HepG2 (cell line): ENCODE measurements at regions not wholly inside any gene's neighbourhood (a gene's known extent, or its start where the extent isn't known, plus 50 kb on each side); places are given as distances from the start of the nearest gene placed in this dataset.

Experiments
- ATAC-seq: fragments of 200-7000 bp; cut with Tn5 transposase; 3 replicates; pipeline ENCODE4 v1.9.1; 2020; ENCODE audit warnings: mild to moderate bottlenecking, moderate library complexity
- BruUV-seq: library from RNA; stranded (reverse); fragments of 400-500 nt; replicated peaks from 2 replicates; lab custom pipeline; 2021; lab: Mats Ljungman, UMichigan
- CTCF ChIA-PET: fragments of 300-600 bp; formaldehyde crosslinking; extraction: SDS; loops from one replicate; lab custom pipeline; 2021; ENCODE audit warnings: low total read pairs, inconsistent platforms, low intra/inter-chr PET ratio; lab: Yijun Ruan, JAX
- POLR2A ChIA-PET: fragments of 350-600 bp; sonication (Branson Sonifier 250); formaldehyde crosslinking; loops from one replicate; lab custom pipeline; 2020; ENCODE audit warnings: antibody characterized with exemption, inconsistent platforms; lab: Yijun Ruan, JAX
- DNase-seq: peaks from one replicate; pipeline ENCODE4 v3.0.0-alpha.2; 2015; ENCODE audit warnings: low spot score
- FAIRE-seq: peaks from 3 replicates; lab custom pipeline; 2011; peaks lifted over from hg19 to GRCh38; lab: Jason Lieb, UNC
- H2AFZ ChIP-seq: one replicate; pipeline ENCODE4 v1.6.1; 2011; ENCODE audit warnings: low read length, inconsistent platforms
- H3K27ac ChIP-seq: fragments of 300-600 bp; 3 replicates; pipeline ENCODE4 v1.8.0; 2011; ENCODE audit warnings: mixed run types, mild to moderate bottlenecking, mixed read lengths, low read length, inconsistent platforms; ENCODE audit not compliant: insufficient read depth; ENCODE audit errors: extremely low read length
- H3K27me3 ChIP-seq, 2 experiments: fragments of 200-600 bp in 1 of 2; 2 replicates in 1 of 2; 3 replicates in 1 of 2; pipeline versions ENCODE4 v1.6.0 to v1.8.0; 2011; ENCODE audit warnings: low read length in 2 of 2, mild to moderate bottlenecking in 2 of 2, moderate library complexity in 2 of 2, inconsistent platforms in 1 of 2; ENCODE audit not compliant: insufficient read depth in 2 of 2, control insufficient read depth in 1 of 2
- H3K36me3 ChIP-seq, 2 experiments: fragments of 200-600 bp in 1 of 2; replicated peaks in 1 of 2; 2 replicates in 1 of 2; 3 replicates in 1 of 2; pipeline versions ENCODE4 v1.5.1 to v1.8.0; 2011; ENCODE audit warnings: low read length in 2 of 2, inconsistent platforms in 1 of 2; ENCODE audit not compliant: insufficient read depth in 2 of 2, control insufficient read depth in 1 of 2
- H3K4me1 ChIP-seq: 2 replicates; pipeline ENCODE4 v1.5.1; 2012; ENCODE audit warnings: low read length, inconsistent platforms; ENCODE audit not compliant: insufficient read depth
- H3K4me2 ChIP-seq: 2 replicates; pipeline ENCODE4 v1.6.0; 2011; ENCODE audit warnings: low read depth, low read length, inconsistent platforms
- H3K4me3 ChIP-seq, 3 experiments: fragments of 200-600 bp in 1 of 3; sonication (generic), shearing (Covaris generic) in 1 of 3; replicated peaks in 1 of 3; 2 replicates each; pipeline ENCODE4 v1.5.1; 2011 to 2016; ENCODE audit warnings: low read length in 3 of 3, inconsistent platforms in 2 of 3, low read depth in 2 of 3, mild to moderate bottlenecking in 2 of 3, control low read depth in 1 of 3, mixed read lengths in 1 of 3; ENCODE audit not compliant: insufficient read depth in 1 of 3
- H3K79me2 ChIP-seq: one replicate; pipeline ENCODE4 v1.6.1; 2011; ENCODE audit warnings: low read length, inconsistent platforms; ENCODE audit not compliant: insufficient read depth
- H3K9ac ChIP-seq: 2 replicates; pipeline ENCODE4 v1.6.0; 2011; ENCODE audit warnings: mild to moderate bottlenecking, low read depth, low read length, inconsistent platforms; ENCODE audit not compliant: insufficient read depth
- H3K9me3 ChIP-seq: 2 replicates; pipeline ENCODE4 v1.5.1; 2012; ENCODE audit warnings: mild to moderate bottlenecking, low read length
- H4K20me1 ChIP-seq: 2 replicates; pipeline ENCODE4 v1.6.0; 2011; ENCODE audit warnings: inconsistent platforms, mild to moderate bottlenecking, low read length, moderate library complexity; ENCODE audit not compliant: insufficient read depth
- BCL6 ChIP-seq: IDR thresholded peaks from 2 replicates; pipeline ENCODE4 v1.6.1; 2016; ENCODE audit warnings: missing genetic modification reagents, missing compliant biosample characterization
- CREB3 ChIP-seq: sonication (generic); formaldehyde crosslinking; IDR thresholded peaks from 2 replicates; pipeline ENCODE4 v1.5.0; 2020; ENCODE audit warnings: missing genetic modification reagents
- EED ChIP-seq: sonication (generic); formaldehyde crosslinking; IDR thresholded peaks from 2 replicates; pipeline ENCODE4 v1.5.0; 2020; ENCODE audit warnings: mild to moderate bottlenecking, missing genetic modification reagents
- KLF9 ChIP-seq: IDR thresholded peaks from 2 replicates; pipeline ENCODE4 v1.6.1; 2016; ENCODE audit warnings: low read depth
- POLR2AphosphoS2 ChIP-seq: IDR thresholded peaks from 2 replicates; pipeline ENCODE4 v1.6.1; 2011; ENCODE audit warnings: low read depth, low read length, improper control_type of control experiment
- SIX1 ChIP-seq: sonication (generic); formaldehyde crosslinking; IDR thresholded peaks from 2 replicates; pipeline ENCODE4 v1.4.0; 2020; ENCODE audit warnings: missing genetic modification reagents, borderline replicate concordance
- SSRP1 ChIP-seq: IDR thresholded peaks from 2 replicates; pipeline ENCODE4 v1.6.1; 2016; ENCODE audit warnings: control low read depth
- ZEB1 ChIP-seq: IDR thresholded peaks from 2 replicates; pipeline ENCODE4 v1.6.1; 2012; ENCODE audit warnings: mild to moderate bottlenecking, low read depth, inconsistent platforms; ENCODE audit not compliant: insufficient replicate concordance
- ZNF7 ChIP-seq: IDR thresholded peaks from 2 replicates; pipeline ENCODE4 v1.6.1; 2016; ENCODE audit warnings: missing biosample characterization, missing genetic modification reagents
- WGBS: methylation state at CpG from one replicate; pipeline ENCODE4 v1.1.6; 2017; ENCODE audit warnings: low lambda C conversion rate; 5-methylcytosine and 5-hydroxymethylcytosine counted together
- in situ Hi-C: cut with HindIII; loops from 2 replicates; pipeline ENCODE4 v1.10.0; 2017; ENCODE audit warnings: low pct_unique_long_range_greater_than_20kb; ENCODE audit not compliant: extremely low pct_ligation_motif_present
- intact Hi-C: fragments of 100-400 bp; cut with micrococcal nuclease; formaldehyde crosslinking; loops from one replicate; pipeline ENCODE4 v1.10.0; 2022; ENCODE audit not compliant: unreplicated experiment

- TF ChIP-seq CREB3 (CRISPR knock-in tag): no peak
- no peak for TF ChIP-seq KLF9 (CRISPR knock-in tag)
- no peak for TF ChIP-seq EED (CRISPR knock-in tag)
- no peak for TF ChIP-seq POLR2AphosphoS2
- no peak for TF ChIP-seq SSRP1 (CRISPR knock-in tag)
- TF ChIP-seq ZNF7: no peak
Observed at GRCh38 chr4:25527034-25527433, 128.6 kb upstream of the SLC34A2 start (continued).

DNA sequence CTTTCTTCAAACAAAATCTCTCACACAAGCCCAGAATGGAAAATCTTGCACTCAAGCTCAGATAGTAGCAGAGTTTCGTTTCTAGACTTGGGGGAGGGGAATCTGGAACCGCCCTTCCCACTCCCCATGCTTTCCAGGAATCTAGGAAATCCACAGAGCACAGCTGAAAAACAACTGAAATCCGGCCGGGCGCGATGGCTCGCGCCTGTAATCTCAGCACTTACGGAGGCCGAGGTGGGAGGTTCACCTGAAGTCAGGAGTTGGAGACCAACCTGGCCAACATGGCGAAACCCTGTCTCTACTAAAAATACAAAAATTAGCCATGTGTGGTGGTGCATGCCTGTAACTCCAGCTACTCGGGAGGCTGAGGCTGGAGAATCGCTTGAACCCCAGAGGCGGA lies 127.3 kb upstream of the SLC34A2 start:
- no peaks in the 10 kb centered on the region for H3K4me1 ChIP-seq
- ATAC-seq (no peak), FAIRE-seq (no peak), DNase-seq (no peak)
- BruUV-seq: no TSS peak
- ChIA-PET CTCF (no interaction called here), POLR2A (no interaction called here)
- H3K9ac ChIP-seq: no peak overlapping the region
- no peak for TF ChIP-seq SIX1 (CRISPR knock-in tag)
- TF ChIP-seq ZEB1: no peak
- TF ChIP-seq BCL6: 0 out of 2 replicates have a peak, but pooled peaks have one; percentile 19
- 52% methylated on average over 14 of the region's 14 CpGs for WGBS
- no peak overlapping the region for H3K4me3 ChIP-seq
- no peaks in the 10 kb centered on the region for H3K36me3 ChIP-seq
- H3K9me3 ChIP-seq: no peaks in the 10 kb centered on the region
- H4K20me1 ChIP-seq: no peaks in the 10 kb centered on the region
- H3K79me2 ChIP-seq: no peaks in the 10 kb centered on the region
- no peak overlapping the region for H3K27ac ChIP-seq
- intact Hi-C loops (no loop called here), in situ Hi-C loops (loop anchor here (25.0 kb wide), 1 partner anchor 234 kb away; no protein-coding TSS in a partner anchor)
- no peak overlapping the region for H3K4me2 ChIP-seq
- no peaks in the 10 kb centered on the region for H3K27me3 ChIP-seq
- H2AFZ ChIP-seq: no peak overlapping the region
